ENCODE measurements at regions not wholly inside any gene's neighbourhood (a gene's known extent, or its start where the extent isn't known, plus 50 kb on each side); places are given as distances from the start of the nearest gene placed in this dataset.

DNA sequence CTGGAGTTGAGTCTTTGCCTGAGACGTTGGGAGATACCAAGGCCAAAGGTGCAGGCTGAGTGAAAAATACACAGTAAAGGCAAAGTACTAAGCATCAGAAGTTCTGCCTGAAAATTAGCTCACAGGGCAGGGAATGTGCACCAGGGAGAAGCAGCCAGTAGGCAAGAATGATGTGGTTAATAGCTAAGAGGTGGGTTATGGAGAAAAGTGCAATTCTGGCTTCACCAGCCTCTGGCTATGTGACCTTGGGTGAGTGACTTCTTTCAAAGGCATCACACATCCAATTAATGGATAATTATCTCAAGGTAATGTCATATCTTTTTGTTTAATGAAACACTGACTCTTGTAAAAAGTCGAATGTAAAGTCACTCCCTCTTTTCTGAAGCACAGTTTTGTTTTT, 230.7 kb upstream of the FGGY start:
- TF ChIP-seq, protein P1, sequence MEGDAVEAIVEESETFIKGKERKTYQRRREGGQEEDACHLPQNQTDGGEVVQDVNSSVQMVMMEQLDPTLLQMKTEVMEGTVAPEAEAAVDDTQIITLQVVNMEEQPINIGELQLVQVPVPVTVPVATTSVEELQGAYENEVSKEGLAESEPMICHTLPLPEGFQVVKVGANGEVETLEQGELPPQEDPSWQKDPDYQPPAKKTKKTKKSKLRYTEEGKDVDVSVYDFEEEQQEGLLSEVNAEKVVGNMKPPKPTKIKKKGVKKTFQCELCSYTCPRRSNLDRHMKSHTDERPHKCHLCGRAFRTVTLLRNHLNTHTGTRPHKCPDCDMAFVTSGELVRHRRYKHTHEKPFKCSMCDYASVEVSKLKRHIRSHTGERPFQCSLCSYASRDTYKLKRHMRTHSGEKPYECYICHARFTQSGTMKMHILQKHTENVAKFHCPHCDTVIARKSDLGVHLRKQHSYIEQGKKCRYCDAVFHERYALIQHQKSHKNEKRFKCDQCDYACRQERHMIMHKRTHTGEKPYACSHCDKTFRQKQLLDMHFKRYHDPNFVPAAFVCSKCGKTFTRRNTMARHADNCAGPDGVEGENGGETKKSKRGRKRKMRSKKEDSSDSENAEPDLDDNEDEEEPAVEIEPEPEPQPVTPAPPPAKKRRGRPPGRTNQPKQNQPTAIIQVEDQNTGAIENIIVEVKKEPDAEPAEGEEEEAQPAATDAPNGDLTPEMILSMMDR (IDR thresholded peaks at IDR 0.05) = no peak
- no peak for TF ChIP-seq EP300 (IDR thresholded peaks at IDR 0.05)

All from ovary (tissue), 3 donors.